Peyer's patch (tissue), 4 donors: ENCODE measurements at regions not wholly inside any gene's neighbourhood (a gene's known extent, or its start where the extent isn't known, plus 50 kb on each side); places are given as distances from the start of the nearest gene placed in this dataset.

ENCODE experiments used
- DNase-seq, 3 donors: peaks; one replicate each; pipeline ENCODE4 v3.0.0-alpha.2; 2017 to 2019
- H3K27ac ChIP-seq, 4 donors: fragments of 200-600 bp; sonication (generic); one replicate each; pipeline ENCODE4 v1.5.1; 2016 to 2019
- H3K27me3 ChIP-seq, 2 donors: fragments of 200-600 bp; sonication (generic); one replicate each; pipeline ENCODE4 v1.5.1; 2019
- H3K36me3 ChIP-seq, 3 donors: fragments of 200-600 bp; sonication (generic); one replicate each; pipeline ENCODE4 v1.5.1; 2016 to 2019
- H3K4me1 ChIP-seq, 4 donors: fragments of 200-600 bp; sonication (generic); one replicate each; pipeline ENCODE4 v1.5.1; 2016 to 2019
- H3K4me3 ChIP-seq, 4 donors: fragments of 200-600 bp; sonication (generic); 1 replicate in 3 of 4; 2 replicates in 1 of 4; pipeline ENCODE4 v1.5.1; 2016 to 2019; ENCODE audit warnings: mild to moderate bottlenecking in 1 of 4
- H3K9me3 ChIP-seq, 4 donors: fragments of 200-600 bp; sonication (generic); one replicate each; pipeline ENCODE4 v1.5.1; 2016 to 2019; ENCODE audit warnings: mild to moderate bottlenecking in 1 of 4
- POLR2A ChIP-seq, 2 donors: fragments of 450-650 bp; IDR thresholded peaks; one replicate each; pipeline ENCODE4 v1.5.1; 2017; ENCODE audit warnings: antibody characterized with exemption in 2 of 2, mild to moderate bottlenecking in 2 of 2, moderate library complexity in 2 of 2
- TF ChIP-seq, protein P1 (sequence below), 6 experiments: fragments of 450-650 bp in 4 of 6; fragments of 200-600 bp in 2 of 6; sonication (generic) in 1 of 6; IDR thresholded peaks; one replicate each; pipeline ENCODE4 v1.5.1; 2017 to 2019; ENCODE audit warnings: antibody characterized with exemption in 6 of 6, mild to moderate bottlenecking in 3 of 6, moderate library complexity in 1 of 6

DNA sequence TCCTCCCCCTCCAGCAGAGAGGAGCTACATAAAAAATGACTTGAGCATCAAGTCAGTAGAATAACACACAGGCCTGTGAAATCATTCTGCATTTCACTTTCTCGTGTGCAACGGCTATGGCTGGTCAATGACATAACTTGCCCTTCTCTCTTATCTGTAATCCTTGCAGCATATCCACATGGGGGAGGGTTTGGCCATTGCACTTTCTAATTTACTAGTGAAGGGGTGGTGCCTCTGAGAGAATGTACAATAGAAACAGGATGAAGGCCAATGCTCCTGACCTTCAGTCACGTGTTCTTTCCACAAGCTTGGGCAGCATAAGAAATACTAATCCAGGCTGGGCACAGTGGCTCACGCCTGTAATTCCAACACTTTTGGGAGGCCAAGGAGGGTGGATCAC lies 641.0 kb upstream of the ARGLU1 start:
- TF ChIP-seq POLR2A (IDR thresholded peaks at IDR 0.05): no peak
- H3K9me3 ChIP-seq: no peaks in the 10 kb centered on the region
- no peaks in the 10 kb centered on the region for H3K27me3 ChIP-seq
- DNase-seq: no peak
- no peaks in the 10 kb centered on the region for H3K36me3 ChIP-seq
- H3K27ac ChIP-seq: no peak overlapping the region
- H3K4me3 ChIP-seq: no peak overlapping the region
- peaks cover 0 to 13% (median 0%) of the 10 kb centered on the region in 4 donors for H3K4me1 ChIP-seq

DNA sequence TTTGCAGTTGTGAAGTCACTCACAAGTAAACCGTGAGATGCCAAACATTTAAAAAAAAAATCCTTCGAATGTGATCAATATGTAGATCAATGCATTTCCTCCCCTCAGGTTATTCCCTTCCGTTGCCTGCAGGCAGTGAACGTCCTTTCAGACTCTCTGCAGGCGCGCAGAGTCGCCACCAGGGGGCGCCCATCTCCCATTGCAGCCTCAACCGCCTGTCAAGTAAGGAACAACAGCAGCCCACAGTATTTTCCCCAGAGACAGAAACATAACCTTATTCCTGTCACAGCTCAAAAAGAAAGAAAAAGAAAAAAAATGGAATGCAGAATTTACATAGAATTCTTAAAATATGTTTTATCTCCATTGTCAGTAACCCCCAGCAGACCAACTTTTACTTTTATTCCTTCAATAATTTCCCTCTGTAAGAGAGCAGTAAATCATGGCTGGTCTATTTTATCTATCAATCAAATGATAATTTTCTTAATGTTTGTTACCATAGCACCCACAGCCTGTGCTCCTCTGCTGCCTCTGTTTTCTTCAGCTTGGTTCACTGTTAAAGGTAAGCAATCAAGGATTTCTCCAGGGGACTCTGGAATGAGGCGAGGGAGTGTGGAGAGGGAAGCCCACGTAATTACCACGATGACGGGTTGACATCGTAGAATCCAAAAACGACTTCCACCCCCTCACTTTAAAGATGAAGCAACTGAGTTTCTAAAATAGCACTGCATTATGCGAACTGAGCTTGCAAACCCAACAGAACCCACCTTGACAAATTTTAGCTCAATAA lies 637.6 kb upstream of the ARGLU1 start:
- Histone ChIP-seq H3K27ac (no peak overlapping the region), H3K36me3 (no peaks in the 10 kb centered on the region), H3K27me3 (no peaks in the 10 kb centered on the region), H3K4me3 (no peak overlapping the region), H3K9me3 (no peaks in the 10 kb centered on the region), H3K4me1 (peaks cover 0 to 4% (median 0%) of the 10 kb centered on the region in 4 donors)
- peak in 2 of 3 donors; percentile 70 to 83 for DNase-seq
- TF ChIP-seq POLR2A (IDR thresholded peaks at IDR 0.05): no peak
- TF ChIP-seq, protein P1, sequence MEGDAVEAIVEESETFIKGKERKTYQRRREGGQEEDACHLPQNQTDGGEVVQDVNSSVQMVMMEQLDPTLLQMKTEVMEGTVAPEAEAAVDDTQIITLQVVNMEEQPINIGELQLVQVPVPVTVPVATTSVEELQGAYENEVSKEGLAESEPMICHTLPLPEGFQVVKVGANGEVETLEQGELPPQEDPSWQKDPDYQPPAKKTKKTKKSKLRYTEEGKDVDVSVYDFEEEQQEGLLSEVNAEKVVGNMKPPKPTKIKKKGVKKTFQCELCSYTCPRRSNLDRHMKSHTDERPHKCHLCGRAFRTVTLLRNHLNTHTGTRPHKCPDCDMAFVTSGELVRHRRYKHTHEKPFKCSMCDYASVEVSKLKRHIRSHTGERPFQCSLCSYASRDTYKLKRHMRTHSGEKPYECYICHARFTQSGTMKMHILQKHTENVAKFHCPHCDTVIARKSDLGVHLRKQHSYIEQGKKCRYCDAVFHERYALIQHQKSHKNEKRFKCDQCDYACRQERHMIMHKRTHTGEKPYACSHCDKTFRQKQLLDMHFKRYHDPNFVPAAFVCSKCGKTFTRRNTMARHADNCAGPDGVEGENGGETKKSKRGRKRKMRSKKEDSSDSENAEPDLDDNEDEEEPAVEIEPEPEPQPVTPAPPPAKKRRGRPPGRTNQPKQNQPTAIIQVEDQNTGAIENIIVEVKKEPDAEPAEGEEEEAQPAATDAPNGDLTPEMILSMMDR (IDR thresholded peaks at IDR 0.05): peak; percentile 48 to 89 (median 73)

DNA sequence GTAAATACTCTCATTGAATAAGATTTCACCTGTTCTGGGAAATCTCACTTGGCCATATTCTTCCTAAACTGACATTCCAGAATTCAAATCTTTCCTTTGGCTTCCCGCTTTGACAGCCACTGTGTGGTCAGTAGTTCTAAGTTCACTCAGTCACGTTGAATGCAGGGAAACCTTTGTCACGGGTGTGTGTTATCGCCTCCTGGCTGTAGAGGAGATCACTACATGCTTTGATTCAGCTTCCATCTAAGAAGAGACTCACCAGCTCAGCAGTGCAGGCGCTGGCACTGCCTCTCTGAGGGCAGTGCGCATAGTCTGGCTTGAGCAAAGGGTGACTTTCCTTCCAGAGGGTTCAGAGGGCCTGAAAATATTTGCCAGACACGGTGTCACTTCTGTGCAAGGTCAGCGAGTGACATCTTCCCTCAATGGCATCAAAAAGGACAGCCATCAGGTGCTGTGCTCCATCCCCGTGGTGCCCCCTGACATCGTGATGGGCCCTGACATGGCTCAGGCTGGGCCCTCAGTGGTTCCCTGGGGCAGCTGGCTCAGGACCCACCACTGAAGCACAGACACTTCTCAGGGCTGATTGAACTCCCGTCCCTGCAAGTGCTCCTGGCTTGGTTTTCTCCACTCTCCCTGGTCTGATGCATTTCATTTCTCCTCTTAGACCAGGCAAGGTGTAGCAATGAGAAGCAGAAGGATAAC lies 635.4 kb upstream of the ARGLU1 start:
- Histone ChIP-seq H3K27ac (peak overlapping the region in 2 of 4 donors; percentile 23 to 57), H3K36me3 (no peaks in the 10 kb centered on the region), H3K4me3 (no peak overlapping the region), H3K4me1 (no peaks in the 10 kb centered on the region), H3K27me3 (no peaks in the 10 kb centered on the region), H3K9me3 (no peaks in the 10 kb centered on the region)
- no peak for DNase-seq
- no peak for TF ChIP-seq POLR2A (IDR thresholded peaks at IDR 0.05)
- TF ChIP-seq, protein P1 (IDR thresholded peaks at IDR 0.05): peak in 4 of 6 experiments; percentile 11 to 35 (median 25)

DNA sequence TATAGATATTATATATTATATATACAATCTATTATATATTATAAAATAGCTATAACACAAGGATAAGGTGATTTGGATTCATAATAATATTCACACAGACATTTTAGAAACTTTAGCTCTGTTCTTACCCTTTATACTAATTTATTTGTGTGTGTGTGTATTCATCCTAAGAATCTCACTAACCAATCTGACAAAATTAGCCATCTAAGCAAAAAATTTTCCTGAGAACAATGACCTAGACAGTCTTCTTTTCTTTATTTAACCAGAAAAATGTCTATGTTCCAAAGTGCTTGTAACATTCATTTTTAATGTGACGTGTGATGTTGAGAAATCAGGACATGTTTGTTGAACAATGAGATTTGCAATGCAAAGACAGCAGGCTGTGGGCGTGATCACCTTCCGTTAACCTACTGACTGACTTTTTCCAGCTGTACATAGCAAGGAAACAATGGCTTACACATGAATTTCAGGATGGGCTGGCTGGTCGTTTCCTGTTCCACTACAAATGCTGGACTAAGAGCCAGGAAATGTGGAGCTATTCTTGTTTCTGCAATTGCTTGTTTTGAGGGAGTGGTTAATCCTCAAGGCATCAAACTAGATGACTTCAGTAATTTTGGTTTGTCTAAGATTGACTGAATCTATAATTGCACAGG lies 634.6 kb upstream of the ARGLU1 start:
- Histone ChIP-seq H3K4me3 (no peak overlapping the region), H3K9me3 (no peaks in the 10 kb centered on the region), H3K27ac (peak overlapping the region in 2 of 4 donors; percentile 23 to 57), H3K36me3 (no peaks in the 10 kb centered on the region), H3K4me1 (no peaks in the 10 kb centered on the region), H3K27me3 (no peaks in the 10 kb centered on the region)
- TF ChIP-seq POLR2A (IDR thresholded peaks at IDR 0.05): no peak
- TF ChIP-seq, protein P1 (IDR thresholded peaks at IDR 0.05): no peak
- no peak for DNase-seq

DNA sequence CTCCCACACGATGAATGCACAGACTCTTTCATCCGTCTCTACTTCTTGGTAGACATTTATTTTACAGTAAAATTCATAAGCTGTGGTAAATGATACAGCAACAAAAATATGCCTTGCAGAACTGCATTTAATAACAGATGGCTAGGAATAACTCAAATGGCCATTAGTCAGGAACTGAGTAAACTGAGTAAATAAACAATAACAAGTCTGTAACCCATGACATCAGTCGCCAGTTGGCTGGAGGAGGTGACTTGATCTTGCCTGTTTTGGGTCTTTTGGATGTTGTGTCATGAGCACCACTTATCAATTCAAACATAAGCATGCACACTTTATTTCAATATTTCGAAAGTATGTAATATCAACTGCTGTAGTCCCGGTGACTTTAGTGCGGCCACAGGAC lies 632.6 kb upstream of the ARGLU1 start:
- DNase-seq: no peak
- Histone ChIP-seq H3K36me3 (no peaks in the 10 kb centered on the region), H3K27ac (no peak overlapping the region), H3K27me3 (no peaks in the 10 kb centered on the region), H3K4me1 (no peaks in the 10 kb centered on the region), H3K4me3 (no peak overlapping the region), H3K9me3 (no peaks in the 10 kb centered on the region)
- TF ChIP-seq, protein P1 (IDR thresholded peaks at IDR 0.05): no peak
- TF ChIP-seq POLR2A (IDR thresholded peaks at IDR 0.05): no peak

DNA sequence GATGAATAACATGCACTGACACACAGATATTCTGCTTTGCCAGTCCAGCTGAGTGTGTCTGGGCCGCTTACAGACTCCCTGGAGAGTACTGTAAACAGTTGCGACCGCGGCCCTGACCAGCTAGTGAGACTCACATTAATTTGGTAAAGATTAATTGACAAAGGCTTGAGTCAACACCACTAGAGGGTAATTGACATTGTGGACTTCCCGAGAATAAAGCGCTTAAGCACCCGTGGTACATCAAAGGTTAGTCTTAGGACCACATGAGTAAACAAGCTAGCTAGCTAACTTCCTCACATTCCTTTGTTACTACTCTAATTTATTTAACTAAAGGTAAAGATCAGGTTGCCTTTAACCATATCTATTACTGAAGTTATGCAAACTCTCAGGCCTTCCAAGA lies 624.4 kb upstream of the ARGLU1 start:
- DNase-seq: no peak

More for the DNA sequence above, 624.4 kb upstream of the ARGLU1 start:
- TF ChIP-seq, protein P1 (IDR thresholded peaks at IDR 0.05): no peak
- TF ChIP-seq POLR2A (IDR thresholded peaks at IDR 0.05): no peak
- no peaks in the 10 kb centered on the region for H3K36me3 ChIP-seq
- no peaks in the 10 kb centered on the region for H3K4me1 ChIP-seq
- H3K27ac ChIP-seq: no peak overlapping the region
- no peaks in the 10 kb centered on the region for H3K27me3 ChIP-seq
- H3K4me3 ChIP-seq: no peak overlapping the region
- H3K9me3 ChIP-seq: no peaks in the 10 kb centered on the region
